ENCODE measurements at regions not wholly inside any gene's neighbourhood (a gene's known extent, or its start where the extent isn't known, plus 50 kb on each side); places are given as distances from the start of the nearest gene placed in this dataset.

DNA sequence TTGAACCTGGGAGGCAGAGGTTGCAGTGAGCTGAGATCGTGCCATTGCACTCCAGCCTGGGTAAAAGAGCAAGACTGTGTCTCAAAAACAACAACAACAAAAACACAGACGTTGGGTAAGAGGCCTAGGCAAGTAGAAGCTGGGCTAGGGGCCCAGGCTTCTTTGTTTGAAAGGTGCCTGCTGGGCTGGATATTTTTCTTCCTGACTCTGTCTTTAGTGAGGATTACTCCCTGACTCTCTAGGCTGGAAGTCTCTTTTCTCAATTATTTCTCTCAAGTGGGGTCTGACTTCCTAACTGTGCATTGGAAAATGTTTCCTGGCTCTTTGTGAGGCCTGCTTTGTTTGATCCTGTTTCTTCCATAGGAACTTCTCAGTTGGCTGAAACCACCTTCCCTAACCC is 76.5 kb upstream of the DTNBP1 start:
- TF ChIP-seq, protein P1, sequence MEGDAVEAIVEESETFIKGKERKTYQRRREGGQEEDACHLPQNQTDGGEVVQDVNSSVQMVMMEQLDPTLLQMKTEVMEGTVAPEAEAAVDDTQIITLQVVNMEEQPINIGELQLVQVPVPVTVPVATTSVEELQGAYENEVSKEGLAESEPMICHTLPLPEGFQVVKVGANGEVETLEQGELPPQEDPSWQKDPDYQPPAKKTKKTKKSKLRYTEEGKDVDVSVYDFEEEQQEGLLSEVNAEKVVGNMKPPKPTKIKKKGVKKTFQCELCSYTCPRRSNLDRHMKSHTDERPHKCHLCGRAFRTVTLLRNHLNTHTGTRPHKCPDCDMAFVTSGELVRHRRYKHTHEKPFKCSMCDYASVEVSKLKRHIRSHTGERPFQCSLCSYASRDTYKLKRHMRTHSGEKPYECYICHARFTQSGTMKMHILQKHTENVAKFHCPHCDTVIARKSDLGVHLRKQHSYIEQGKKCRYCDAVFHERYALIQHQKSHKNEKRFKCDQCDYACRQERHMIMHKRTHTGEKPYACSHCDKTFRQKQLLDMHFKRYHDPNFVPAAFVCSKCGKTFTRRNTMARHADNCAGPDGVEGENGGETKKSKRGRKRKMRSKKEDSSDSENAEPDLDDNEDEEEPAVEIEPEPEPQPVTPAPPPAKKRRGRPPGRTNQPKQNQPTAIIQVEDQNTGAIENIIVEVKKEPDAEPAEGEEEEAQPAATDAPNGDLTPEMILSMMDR (conservative IDR thresholded peaks at IDR 0.05 in 1 of 2, IDR thresholded peaks at IDR 0.05 in 1 of 2; ENCODE audit: extremely low read depth in 1 of 2, insufficient read depth in 1 of 2, low read depth in 1 of 2, low read length in 2 of 2): no peak
- no peak for TF ChIP-seq EZH2 (IDR thresholded peaks at IDR 0.05; ENCODE audit: borderline replicate concordance, low read length)

Measured in mammary epithelial cell (primary cell).